ENCODE measurements at regions not wholly inside any gene's neighbourhood (a gene's known extent, or its start where the extent isn't known, plus 50 kb on each side); places are given as distances from the start of the nearest gene placed in this dataset.

GRCh38 chr4:126168484-126168883 is 853.7 kb downstream of the FAT4 start:
- TF ChIP-seq, protein P1, sequence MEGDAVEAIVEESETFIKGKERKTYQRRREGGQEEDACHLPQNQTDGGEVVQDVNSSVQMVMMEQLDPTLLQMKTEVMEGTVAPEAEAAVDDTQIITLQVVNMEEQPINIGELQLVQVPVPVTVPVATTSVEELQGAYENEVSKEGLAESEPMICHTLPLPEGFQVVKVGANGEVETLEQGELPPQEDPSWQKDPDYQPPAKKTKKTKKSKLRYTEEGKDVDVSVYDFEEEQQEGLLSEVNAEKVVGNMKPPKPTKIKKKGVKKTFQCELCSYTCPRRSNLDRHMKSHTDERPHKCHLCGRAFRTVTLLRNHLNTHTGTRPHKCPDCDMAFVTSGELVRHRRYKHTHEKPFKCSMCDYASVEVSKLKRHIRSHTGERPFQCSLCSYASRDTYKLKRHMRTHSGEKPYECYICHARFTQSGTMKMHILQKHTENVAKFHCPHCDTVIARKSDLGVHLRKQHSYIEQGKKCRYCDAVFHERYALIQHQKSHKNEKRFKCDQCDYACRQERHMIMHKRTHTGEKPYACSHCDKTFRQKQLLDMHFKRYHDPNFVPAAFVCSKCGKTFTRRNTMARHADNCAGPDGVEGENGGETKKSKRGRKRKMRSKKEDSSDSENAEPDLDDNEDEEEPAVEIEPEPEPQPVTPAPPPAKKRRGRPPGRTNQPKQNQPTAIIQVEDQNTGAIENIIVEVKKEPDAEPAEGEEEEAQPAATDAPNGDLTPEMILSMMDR (IDR thresholded peaks at IDR 0.05), result no peak
- TF ChIP-seq EZH2 (IDR thresholded peaks at IDR 0.05; ENCODE audit: borderline replicate concordance, insufficient read depth, low read depth, low read length, poor library complexity, severe bottlenecking), result no peak

Measured in B cell (primary cell).